AG08395 (cell line): ENCODE measurements at regions not wholly inside any gene's neighbourhood (a gene's known extent, or its start where the extent isn't known, plus 50 kb on each side); places are given as distances from the start of the nearest gene placed in this dataset.

Source experiments
- DNase-seq: peaks from one replicate; pipeline ENCODE4 v3.0.0; 2012; ENCODE audit warnings: mixed read lengths, low spot score

DNA sequence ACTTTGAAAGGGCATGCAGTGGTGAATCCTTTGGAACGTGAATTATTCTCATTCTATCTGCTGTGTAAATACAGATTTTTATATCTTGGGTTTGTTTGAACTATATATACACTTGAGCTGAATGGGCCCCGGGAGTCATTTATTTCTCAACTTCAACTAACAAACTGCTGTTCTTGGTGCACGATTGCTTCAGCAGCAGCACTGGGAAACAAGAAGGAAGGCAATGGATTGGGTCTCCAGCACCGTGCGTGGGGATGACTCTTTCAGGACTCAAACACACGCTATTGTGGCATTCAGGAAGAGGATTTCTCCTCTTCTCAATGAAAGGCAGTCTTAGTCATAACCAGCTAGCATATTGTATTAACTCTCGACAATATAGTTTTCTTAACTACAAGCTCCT is 226.0 kb upstream of the NFE2L3 start:
- DNase-seq: no peak

DNA sequence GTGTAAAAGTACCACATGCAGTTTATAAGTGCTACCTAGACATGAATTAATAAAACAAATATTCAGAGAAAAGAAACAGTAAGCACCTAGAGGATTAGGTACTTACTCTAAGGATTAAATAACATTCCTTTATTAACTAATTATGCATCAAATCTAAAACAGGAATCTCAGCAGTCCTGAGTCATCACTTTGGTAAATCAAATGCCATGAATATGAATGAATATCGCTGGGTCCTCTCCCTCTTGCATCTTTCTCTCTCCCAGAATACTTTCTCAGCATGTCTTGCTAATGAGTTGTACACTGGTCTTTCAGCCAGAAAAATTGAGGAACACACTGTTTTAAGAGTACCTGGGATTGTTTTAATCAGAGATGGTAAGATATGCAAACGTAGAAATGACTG is 225.5 kb upstream of the NFE2L3 start:
- DNase-seq: no peak

DNA sequence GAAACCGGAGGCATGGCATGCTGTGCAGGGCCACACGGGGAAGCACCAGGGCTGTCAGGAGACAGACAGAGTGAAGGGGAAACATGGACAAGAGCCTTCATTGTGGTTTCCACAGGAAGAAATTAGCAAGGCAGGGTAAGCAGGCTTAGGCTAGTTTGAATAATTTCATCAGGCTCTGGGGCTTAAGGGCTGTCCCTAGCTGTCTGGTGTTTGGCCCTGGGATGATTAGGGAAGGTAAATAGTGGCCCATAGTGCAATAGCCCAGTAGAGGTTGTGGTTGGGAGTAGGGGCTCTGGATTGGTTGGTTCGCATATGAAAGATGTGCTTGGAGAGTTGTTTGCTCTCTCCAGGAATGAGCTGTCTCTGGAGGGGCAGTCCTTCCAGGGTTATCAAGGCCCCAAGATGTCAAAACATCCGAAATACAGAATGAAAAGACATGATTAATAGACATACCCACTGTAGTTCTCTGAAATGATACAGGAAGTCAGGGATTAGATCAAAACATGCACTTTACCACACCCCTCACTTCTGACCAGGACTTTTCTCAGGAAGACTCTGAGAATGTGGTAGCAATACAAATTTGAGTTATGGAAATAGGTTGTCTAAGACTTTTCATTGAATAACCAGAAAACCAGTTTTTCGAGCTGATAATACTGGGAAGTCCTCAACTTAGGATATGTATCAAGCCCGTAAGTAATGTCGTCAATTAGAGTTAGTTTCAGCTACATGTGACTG is 224.9 kb upstream of the NFE2L3 start:
- DNase-seq: no peak

DNA sequence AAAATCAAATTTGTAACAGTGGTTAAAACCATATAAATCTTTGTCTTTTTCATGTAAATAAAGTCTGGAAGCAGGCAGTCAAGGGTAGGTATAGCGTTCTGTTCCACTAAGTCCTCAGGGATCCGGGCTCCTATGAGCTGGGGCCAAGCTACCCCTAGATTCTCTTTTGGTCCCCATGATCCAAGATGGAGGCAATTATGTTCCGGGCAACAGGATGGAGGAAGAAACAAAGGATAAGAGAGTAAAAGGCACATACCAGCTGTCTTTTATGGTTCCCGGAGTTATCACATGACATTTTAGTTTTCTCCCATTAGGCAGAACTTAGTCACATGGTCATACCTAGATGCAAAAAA is 224.4 kb upstream of the NFE2L3 start:
- no peak for DNase-seq

DNA sequence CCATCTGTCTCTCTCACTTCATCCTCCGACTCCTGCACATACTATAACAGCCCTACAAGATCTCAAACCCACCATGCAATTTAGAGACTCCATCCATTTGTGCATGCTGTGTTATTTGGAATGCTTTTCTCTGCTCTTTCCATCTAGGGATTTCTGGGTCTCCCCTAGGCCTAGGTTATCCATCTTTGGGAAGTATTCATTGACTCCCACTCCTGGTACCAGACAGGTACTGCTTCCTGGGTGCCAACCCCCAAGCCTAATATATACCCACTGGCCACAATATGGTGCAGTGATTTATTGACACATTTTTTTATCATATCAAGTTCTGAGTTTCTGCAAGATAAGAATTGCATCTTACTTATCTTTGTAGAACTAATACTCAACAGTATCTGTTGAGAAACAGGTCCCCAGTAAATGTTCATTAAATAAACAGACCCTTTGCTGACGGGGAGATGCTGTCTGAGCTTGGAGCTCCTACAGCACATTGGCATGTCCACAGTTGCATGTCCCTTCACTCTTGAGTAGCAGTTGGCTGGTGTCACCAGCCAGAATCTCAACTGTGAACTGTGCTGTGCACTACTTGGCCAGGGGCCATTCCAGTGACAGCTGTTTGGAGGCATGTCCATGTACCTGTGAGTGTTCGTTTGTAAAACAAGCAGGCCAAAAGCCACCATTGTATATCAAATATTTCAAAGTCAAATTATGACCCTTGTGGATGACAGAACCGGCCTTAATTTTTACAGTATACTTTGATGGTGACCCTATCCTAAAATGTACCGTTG is 223.3 kb upstream of the NFE2L3 start:
- no peak for DNase-seq

DNA sequence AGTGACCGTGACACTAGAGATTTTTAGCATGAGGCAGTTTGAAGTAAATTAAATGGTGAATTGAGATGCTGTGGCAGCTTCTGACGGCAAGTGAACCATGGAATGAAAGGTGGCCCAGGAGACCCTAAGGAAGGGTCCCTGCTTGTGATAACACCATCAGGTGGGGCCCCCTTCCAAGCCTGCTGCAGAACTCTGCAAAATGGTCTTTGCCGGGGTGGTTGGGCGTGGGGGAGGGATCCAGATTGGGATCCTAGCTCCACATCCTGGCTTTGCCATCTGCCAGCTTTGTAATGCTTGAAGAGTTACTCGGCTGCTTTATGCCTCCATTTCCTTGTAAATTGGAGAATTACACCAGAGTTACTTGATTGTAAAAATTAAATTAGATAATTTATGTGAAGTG is 222.6 kb upstream of the NFE2L3 start:
- DNase-seq: no peak

DNA sequence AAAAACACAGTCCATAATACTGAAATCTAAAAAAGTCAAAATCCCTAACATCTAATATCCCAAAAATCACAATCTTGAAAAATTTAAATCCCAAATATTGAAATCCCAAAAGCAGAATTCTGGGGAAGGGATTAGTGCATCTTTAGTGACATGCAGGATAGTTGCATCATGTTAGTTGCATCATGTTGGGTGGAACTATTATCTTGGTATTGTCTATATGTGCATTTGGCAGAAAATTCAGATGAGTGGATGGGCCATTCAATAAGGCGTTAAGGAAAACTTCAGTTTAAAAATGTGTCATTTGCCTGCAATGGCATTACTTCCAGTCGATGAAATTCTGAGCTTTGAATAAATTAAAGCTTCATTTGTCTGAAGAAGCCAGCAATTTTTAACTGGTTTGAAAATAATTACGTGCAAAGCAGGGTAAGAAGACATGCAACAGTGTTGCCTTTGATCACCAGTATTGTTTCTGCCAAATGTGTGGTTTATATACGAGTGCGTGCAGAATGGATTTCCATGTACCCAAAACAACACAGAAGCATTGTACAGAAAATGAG is 221.4 kb upstream of the NFE2L3 start:
- DNase-seq: no peak

DNA sequence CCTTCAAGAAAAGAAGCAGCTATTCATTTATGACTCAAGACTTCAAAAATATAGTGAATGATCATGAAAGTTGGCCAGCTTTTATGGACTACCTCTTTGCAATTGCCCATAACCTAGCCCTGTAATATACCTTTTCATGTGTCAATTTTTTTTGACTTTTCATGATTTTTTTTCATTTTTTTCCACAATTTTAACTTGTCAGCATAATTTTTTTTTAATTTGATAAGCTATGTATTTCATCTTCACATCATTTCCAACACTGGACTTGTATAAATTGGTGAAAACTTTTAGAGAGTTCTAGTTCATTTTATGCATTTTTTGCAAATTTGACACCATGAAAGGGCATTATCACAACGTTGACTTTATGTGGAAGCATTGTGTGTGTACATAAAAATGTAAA is 220.8 kb upstream of the NFE2L3 start:
- DNase-seq: no peak

DNA sequence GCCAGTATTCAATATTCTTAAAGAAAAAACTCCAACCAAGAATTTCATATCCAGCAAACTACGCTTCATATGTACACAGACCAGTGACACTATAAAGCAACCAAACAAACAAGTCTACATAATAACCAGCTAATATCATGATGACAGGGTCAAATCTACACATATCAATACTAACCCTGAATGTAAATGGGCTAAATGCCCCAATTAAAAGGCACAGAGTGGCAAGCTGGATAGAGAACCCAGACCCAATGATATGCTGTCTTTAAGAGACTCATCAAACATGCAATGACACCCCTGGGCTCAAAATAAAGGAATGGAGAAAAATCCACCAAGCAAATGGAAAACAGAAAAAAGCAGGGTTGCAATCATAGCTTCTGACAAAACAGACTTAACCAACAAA is 218.1 kb upstream of the NFE2L3 start:
- DNase-seq: no peak

DNA sequence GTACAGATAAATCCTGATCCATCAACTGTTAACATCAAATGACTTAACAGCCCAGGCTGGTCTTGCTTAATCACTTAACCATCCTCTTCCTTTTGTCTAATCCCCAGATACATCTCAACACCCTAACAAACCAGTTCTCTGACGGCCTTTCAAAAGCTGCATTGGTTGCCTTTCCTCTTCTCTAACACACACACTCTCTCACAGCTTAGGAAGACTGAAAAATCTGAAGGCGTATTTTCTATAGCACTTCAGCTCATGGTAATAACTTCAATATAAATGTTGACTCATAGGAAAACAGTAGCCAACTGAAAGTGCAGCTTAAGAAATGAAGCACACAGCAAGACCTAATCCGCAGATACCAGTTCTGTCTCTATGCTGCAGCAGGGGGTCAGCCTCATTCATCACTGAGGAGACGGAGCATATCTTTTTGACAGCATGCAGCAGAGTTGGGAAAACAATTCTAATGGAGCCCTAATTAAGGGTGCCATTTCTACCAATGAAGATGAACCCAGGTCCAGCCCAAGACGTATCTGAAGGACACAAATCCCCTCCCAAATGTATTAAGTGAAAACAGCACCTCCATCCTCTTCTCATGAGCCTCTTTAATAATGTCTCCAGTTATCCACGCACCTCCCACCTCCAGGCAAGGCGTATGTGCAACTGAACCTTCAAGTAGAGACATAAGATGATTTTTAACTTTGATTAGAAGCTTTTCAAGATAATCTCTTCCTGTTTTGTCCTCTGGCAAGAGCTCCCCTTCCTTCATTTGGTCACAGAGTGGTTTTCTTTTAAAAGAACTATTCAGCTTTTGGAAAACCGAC is 211.7 kb upstream of the NFE2L3 start:
- DNase-seq: no peak

DNA sequence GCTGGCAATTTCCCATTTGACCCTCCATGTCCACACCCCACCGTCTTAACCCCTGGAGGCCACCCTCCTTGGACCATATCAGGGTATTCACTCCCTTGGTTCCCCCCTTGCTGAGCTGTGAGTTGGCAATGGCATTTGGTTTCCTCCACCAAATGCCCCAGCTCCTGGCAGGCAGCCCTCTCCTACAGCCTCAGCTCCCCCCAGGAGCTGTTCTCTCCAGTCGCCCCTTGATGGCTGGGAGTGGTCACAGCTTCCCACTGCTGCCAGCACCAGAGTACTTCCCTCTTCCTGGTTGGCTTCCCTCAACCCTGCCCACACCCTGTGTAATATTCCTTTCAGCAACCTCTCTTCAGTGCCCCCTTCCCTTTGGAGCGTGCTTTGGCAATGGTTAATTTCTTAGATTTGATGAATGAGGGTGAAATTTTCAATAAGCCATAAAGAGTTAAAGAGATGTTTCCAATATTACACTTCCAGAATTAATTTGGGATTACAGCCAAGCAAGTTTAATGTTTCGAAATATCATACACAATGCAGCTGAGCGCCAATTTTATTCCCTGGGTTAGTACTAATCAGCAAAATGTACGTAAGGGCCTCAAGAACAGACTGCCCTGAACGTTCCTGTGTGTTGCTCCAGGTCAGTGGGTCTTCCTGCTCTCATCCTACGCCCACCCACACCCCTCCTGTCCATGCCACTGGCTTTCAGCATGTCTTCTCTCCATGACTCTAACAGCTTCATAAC is 207.1 kb upstream of the NFE2L3 start:
- DNase-seq: no peak

DNA sequence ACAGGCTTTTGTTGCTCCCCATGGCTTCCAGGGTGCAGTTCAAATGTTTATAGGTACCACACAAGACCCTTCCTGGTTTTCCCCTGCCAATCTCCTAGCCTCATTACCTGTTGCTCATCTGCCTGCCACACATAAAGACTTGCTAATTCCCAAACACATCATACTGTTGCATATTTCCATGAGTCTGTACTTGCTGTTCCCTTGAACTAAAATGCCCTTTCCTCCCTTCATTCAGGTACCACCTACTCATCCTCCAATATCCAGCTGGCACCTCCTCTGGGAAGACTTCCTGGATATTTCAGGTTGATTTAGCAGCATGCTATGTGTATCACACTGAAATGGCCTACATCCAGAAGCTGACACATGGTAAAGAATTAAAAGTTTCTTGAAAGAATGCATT is 206.4 kb upstream of the NFE2L3 start:
- DNase-seq: no peak

DNA sequence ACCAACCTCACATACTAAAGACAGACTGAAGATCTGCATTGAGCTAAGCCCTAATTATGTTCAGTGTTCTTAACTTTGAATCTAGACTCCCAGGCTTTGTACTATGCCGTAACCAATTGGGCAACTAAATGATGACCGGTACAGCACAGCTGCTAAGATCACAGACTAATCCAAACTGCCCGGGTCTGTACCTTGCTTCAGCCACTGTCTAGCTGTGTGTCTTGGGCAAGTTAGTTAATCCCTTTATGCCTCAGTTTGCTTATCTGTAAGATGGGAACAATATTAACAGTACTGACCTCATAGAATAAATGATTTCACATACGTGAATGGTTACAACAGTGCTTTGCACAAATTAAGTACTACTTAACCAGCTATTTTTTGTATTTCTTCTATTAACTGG is 205.8 kb upstream of the NFE2L3 start:
- no peak for DNase-seq

DNA sequence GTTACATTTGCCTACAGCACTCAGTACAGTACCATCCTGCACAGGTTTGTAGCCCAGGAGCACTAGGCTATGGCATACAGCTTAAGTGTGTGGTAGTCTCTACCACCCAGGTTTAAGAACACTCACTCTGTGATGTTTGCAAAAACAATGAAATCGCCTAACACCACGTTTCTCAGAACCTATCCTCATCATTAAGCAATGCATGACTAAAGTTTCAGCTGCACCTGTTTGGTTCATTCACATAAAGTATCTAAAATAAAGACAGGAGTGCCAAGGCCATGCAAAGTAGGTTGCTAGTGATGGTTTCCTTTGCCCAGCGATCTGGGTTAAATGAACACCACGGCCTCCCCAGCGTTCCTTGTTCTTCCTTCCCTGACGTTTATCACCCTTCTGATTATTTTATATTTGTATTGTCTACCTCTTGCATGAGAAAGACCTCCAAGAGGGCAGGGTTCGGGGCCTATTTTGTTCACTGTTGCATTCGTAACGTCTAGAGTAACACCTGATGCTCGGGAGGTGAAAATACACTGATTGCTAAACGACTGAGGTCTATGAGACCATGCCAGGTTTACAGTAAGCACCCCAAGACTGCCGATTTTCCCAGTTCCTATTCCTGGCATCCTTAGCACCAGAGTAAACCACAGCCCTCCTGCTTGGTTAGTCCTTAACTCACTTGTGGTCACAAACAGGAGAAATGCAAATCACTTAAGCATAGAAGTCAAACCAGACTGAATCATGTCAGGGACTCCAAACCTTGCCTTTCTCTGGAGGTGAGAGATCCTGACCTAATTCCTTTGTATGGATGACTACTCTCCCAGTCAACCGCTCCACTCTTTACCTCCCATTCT is 204.1 kb upstream of the NFE2L3 start:
- DNase-seq: no peak

DNA sequence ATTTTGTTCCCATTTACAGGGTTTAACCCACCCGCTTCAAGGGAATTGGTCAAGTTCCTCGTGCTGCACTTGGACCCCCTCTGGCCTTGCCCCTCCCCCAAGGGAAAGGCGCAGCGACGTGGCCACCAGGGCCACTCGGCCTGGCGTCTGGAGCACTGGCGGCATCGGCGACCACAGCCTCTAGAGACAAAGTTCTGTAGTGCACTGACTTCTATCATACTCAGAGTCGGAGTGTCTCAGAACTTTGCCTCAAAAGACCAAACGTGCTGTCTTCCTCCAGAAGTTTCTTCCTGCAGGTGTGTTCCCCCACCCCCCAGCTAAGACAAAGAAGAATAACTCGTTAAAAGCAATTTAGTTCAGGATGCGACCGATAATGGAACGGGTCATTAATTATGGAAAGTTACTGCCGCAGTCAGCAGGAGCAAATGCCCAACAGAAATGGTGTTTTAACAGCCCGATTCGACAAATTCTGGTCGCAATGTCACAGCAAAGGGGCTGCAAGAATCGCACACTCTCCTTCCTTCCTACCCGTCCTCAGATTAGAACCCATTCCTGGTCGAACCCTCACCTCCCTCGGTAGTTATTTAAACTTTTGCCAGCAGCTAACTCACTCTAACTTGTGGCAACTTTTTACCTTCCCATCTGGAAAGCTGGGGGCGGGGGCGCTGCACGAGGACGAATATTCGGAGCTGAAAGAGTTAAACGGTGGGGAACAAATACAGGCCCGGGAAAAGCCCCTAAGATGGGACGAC is 202.1 kb upstream of the NFE2L3 start:
- peak; percentile 24 for DNase-seq

DNA sequence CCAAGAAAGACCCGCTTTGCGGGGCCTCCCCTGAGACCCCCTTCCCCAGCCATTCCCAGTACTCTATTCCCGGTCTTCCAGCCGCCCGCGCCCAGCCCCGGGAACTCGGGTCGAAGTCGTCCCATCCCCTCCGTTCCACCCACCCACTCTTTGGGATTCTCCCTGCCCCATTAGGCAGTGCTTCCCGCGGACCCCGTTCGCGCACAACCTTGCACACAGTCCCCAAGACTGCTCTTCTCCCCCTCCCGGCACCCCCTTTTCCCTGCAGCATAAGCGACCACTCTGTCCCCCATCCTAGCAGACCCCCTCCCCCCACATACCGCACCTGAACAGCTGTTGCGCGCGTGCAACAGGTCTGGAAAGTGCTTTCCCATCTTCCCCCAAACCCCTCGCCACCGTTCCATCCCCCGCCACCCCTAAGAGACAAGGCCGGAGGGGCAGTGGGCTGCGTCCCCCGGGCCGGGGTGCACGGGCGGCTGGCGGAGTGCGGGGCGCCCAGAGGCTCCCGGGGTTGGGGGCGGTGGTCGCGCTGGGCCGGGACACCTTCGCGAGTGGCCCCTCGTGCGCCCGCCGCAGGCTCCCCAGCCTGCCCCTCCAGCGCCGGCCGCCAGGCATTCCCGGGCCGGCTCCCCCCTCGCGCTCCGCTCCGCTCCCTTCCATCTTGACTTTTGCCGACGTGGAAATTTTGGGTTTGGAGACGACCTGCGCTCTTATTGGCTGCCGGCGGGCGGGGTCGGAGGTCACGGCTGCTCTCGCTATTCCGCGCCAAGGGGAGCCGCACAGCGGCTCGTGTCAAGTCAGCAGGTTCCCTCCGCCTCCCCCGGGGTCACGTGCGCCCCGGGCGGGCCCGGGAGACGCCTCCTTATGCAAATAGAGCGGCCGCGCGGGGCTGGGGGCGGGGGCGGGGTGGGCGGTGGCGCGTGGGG is 201.2 kb upstream of the NFE2L3 start:
- DNase-seq: peak; percentile 89

DNA sequence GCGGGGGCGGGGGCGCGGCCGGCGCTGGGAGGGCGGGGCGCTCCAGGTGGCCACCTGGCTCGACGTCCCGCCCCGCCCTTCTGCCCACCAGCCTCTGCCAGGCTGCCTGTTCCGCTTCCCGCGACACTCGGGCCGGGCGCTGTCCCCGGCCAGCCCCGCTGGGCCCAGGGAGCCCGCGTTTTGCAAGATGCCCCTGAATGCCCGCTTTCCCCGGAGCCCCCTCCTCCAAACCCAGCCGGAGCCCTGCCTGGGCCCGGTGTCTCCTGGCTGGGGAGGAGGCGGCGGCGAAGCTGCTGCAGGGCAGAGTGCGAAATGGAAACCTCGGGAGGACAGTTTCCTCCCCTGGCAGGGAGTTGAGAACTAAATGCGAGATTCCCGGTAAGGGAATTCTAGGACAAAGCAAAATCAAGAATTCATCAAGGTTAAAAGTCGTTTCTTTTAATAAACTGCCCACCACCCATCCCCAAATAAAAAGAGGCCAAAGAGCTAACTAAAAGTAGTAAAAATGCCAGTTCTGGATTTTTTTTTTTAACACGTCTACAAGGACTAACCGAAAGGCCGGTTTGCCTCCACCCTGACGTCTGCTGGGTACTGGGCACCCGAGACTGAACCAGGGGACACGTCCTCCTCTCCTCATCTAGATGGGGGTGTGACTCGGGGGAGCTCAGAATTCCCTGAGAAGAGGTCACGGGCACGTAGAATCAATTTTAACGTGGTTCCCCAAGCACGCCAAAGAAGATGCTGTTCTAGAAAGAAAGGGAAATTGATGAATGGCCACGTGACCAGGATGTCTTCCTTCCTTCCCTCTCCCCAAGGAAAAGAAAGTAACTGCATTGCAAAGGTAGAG is 200.4 kb upstream of the NFE2L3 start:
- DNase-seq: peak; percentile 39
